HG02852 (cell line): ENCODE measurements at regions not wholly inside any gene's neighbourhood (a gene's known extent, or its start where the extent isn't known, plus 50 kb on each side); places are given as distances from the start of the nearest gene placed in this dataset.

ENCODE experiments used
- ATAC-seq: cut with Tn5 transposase; IDR thresholded peaks from one replicate; pipeline ENCODE4 v1.9.1; 2021; ENCODE audit warnings: mild to moderate bottlenecking, moderate library complexity; ENCODE audit not compliant: unreplicated experiment

GRCh38 chr3:166372571-166373106 lies 535.4 kb upstream of the BCHE start:
- no peak for ATAC-seq

- ATAC-seq: no peak
Measured at GRCh38 chr3:166367947-166368533, 530.8 kb upstream of the BCHE start.

DNA sequence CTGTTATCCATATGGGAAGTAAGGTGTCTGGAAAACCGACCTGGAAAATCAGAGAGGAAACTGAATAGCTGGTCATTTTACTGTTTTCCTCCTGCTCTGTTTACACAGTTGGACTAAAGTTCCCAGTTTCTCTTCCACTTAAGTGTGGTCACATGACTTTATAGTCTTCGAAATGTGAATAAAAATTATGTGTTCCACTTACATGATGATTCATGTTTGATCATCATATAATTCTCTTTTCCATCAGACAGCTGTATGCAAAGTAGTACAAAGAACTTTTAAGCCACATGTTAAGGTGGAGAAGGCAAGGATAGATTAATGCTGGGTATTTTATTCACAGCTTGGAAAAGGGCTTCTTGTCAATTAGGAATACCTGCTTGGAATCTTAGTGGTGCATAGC lies 525.5 kb upstream of the BCHE start:
- no peak for ATAC-seq

DNA sequence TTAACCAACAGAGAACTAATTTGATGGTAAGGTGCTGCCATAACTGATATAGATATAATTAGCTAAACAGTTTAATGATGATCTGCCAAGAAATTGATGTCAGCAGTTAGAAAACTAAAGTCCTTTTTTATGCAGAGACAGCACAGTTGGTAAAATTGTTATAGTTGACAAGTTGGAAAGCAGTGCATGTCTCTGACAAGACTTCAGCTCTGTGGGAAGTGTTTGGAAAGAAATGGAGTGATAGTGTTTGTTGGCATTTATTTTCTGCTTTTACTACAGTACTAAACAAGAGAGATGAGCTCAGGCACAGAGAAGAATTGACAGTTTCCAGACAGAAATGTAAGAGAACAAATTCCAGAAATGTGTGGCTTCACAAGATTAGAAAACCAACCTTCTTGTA lies 523.5 kb upstream of the BCHE start:
- ATAC-seq: no peak

- no peak for ATAC-seq
Measured at GRCh38 chr3:166351461-166351860, 514.2 kb upstream of the BCHE start.

DNA sequence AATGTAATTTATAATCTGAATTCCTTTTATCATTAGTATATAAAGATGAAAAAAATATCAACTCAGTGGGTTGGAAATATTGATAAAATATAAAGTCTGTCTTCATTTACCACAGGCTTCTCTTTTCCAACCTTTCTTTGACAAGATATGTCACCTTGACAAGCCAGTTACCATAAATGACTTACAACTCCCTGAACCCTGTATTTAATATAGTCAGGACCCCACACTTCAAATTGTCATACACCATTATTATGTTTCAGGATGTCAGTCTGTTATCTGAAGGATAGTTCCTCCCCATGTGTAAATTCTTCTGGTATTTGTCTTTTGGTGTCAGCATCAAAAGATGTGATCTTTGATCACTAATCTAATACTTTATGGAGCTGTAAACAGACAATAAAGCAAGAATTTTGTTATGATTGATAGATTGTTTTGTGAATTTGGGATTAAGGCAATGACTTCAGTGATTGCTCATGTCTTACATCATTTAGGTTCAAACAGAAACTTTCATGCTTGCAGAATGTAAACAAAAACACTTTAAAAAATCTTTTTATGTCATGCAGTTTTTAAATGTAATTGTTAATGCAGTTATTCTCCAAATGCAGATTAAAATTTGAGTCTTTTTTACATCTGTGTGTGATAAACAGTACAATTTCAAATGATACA lies 503.5 kb upstream of the BCHE start:
- ATAC-seq: no peak

DNA sequence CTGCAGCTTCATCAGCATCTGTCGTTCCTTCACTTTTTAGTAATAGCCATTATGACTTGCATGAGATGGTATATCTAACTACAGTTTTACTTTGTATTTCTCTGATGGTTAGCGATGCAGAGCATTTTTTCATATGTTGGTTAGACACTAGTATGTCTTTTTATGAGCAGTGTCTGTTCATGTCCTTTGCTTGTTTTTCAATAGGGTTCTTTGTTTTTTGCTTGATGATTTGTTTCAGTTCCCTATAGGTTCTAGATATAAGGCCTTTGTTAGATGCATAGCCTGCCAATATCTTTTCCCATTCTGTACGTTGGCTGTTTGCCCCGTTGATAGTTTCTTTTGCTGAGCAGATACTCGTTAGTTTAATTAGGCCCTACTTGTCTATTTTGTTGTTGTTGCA lies 487.2 kb upstream of the BCHE start:
- ATAC-seq: no peak

GRCh38 chr3:166322391-166322790 lies 485.2 kb upstream of the BCHE start:
- ATAC-seq: no peak

DNA sequence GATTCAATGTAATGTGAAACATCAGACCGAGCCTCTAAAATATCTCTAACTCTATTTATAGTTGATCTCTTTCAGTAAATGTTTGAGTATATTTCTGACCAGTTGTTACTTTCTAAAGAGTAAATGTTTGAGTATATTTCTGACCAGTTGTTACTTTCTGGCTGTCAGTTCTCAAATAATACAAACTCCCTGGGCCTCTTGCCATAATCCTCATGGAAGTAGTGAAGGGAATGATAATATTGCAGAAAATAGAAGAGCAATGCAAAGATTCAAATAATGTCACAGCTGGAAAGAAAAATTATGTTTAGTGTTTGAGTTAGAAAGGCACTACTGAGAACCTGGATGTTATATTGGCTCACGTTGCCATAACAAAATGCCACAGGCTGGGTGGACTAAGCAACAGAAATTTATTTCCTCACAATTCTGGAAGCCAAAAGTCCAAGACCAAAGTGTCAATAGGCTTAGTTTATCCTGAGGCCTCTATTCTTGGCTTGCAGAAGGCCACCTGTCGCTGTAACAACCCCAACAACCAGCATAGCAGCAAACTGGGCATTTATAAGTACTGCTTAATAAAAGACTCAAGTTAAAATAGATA lies 470.6 kb upstream of the BCHE start:
- no peak for ATAC-seq

DNA sequence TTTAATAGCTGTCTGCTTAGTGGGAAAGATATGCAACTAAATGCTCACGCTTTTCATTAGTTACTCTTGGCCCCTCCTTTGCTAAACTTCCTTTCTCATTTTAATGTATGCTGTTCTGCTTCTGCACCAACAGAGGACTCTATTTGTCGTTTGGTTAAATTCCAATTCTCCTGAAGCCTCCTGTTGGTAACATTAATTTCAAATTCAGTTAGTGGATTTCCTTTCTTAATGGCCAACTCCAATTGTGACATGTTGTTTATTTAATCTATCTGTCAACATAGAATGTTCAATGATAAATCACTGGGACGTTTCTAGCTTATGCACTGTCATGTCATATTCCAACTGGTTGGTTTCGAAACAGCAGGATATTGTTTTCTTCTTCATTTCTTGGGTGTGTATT lies 467.4 kb upstream of the BCHE start:
- ATAC-seq: no peak

DNA sequence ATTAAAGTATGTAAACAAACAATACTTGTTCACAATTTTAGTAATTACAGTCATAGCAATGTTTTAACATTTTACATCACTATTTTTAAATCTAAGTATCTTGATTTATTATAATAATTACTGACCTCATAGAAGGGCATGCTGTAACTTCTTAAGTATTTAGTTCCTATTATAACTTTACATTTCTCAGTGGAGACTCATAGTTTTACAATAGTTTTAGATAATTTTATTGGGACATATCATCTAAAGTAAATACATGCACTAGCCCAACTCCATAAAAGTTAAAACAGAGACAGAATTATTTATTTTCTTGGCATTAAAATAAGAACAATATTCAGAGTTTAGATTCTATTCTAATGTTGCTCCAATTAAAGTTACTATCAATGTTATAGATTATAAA lies 466.5 kb upstream of the BCHE start:
- no peak for ATAC-seq

DNA sequence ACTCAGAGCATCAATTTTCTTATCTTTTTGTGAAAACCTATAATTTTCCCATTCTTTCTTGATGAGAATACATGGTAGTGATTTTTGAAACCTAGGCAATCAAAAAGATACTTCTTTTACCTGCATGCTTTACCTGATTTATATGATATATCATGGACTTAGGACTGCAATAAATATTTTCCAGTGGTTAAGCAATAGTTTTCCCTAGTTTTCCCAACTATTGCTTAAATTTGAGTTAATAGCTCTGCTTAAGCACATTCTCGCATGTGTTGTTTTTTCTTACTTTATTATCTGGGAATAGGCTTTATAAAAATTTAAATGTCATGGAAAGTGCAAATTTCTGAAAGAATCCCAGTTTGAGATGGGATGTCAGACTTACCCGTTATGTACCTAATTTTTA lies 465.1 kb upstream of the BCHE start:
- ATAC-seq: no peak

GRCh38 chr3:166296179-166296783 lies 459.1 kb upstream of the BCHE start:
- no peak for ATAC-seq

DNA sequence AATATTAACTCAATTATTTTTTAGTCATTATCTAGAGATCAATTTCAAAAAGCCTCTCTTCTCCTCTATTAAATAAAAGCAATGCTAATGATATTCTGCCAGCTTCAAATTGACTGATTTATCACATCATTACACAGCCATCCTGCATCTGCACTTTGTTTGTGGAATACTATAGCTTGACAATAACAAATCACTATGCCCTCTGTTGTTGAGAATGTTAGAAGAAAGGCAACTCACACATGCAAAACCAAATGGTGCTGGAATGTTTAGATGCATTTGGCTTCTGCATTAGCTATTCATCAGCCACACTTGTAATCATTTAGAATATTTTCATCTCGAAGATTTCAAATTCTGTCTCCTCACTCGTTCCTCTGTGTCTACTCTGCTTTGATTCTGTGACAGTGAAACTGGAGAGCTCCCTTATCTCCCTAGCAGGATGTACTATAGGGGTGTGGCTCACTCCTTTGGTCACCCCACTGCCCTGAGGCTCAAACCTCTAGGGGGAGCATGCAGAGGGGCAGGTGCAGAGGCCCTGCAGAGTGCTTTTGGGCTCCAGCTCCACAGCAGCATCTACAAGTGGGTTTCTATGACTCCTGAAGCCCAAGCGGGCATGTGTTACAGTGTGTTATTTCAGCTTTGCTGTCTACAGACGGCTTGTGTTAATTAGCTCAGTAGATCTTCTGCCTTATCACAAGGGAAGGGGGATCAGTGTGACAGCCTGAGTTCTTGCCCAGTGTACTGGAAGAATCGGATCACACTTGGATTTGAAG lies 454.1 kb upstream of the BCHE start:
- ATAC-seq: no peak

DNA sequence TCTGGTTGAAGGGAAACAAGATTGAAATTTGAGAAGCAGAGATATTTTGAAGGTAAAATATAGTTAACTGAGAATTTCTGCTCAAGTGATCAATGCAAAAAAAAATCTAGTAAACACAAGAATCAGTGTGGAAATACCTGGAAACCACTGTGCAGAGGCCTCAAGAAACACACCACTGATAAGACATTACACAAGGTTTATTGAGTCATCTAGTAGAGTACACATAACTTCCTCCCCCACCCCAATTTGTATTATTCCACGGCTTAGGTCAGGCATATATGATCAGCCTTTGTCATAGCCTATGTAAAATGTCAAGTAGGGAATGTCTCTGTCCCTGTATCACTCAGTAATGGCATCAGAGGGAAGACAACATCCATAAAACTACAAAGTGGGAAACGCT lies 447.8 kb upstream of the BCHE start:
- ATAC-seq: no peak

- no peak for ATAC-seq
Measured at GRCh38 chr3:166283840-166284239, 446.6 kb upstream of the BCHE start.

GRCh38 chr3:166282931-166283330 lies 445.7 kb upstream of the BCHE start:
- no peak for ATAC-seq

- ATAC-seq: no peak
Measured at GRCh38 chr3:166279636-166280035, 442.4 kb upstream of the BCHE start.

DNA sequence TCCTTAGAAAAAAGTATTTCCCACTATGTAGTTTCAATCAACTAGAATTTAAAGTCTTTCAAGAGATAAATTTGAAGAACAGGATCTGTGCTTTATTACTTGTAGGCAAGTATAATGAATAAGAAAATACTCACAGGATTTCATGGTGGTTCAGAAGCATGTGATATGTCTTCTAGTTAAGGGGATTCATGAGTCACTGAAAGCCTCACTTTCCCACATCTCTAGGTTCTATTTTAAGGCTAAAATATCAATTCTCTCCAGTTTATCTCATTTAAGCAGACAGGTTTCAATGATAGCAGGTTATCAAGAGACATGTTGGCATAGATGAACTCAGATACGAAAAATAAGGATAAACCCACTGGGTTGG lies 437.8 kb upstream of the BCHE start:
- ATAC-seq: no peak

DNA sequence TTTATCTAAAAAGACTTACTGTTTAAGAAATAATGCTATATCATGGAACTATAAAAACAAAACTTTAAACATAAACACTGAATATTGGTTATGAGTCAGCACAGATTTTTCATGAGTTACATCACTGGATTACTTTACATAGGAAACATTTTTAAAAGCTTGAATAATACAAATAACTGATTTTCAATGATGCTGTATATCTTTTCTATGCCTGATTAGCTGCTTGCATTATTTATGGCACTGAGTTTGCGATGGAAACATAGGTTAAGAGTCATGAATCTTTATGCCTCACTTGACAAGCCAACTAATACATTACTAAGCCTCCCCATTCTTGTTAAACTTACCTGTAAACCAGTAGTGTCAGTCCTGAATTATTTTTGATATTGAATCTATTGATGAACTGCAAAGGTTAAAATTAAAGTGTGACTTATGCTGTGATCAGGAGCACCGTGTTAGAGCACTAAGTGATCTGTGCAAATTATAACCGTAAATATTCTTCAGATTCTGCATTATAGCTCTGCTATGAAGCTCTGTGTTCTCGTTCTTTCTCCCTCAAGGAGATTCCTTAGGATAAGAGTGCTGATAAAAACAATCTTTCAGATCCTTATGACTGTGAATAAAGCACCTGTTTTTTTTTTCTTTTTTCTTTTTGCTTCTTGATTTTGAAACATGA lies 437.3 kb upstream of the BCHE start:
- ATAC-seq: no peak

- no peak for ATAC-seq
Measured at GRCh38 chr3:166270429-166270828, 433.2 kb upstream of the BCHE start.
